Hematopoietic multipotent progenitor cell treated with erythropoietin and hydrocortisone succinate and interleukin-3 and kit ligand, for 15 days (in vitro differentiated cells): ENCODE measurements at regions not wholly inside any gene's neighbourhood (a gene's known extent, or its start where the extent isn't known, plus 50 kb on each side); places are given as distances from the start of the nearest gene placed in this dataset.
"Not testable (repeated sequence)": the region's sequence is repeated elsewhere in the genome, so short reads cannot be mapped to it uniquely, and the experiment has no call there.

Experiments used
- DNase-seq: peaks from one replicate; pipeline ENCODE4 v3.0.0-alpha.2; 2015; ENCODE audit warnings: low spot score

DNA sequence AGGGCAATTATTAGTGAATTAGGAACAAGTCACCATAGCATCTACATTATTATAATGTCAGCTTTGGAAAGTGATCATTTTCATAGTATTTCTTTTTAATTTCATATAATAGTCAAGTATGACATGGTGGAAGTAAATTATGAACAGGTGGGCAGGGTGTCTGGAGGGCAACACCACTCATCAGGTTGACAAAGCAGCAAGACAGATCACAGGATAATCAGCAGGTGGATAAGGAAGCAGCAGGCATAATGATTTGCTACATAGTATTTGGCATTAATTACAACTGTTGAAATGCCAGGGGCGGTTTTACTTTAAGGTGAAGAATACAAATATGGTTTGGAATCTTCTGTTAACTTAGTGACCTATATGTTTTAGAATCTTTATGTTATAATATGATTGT, 1342.2 kb downstream of the PLA2G4A start:
- no peak for DNase-seq

DNA sequence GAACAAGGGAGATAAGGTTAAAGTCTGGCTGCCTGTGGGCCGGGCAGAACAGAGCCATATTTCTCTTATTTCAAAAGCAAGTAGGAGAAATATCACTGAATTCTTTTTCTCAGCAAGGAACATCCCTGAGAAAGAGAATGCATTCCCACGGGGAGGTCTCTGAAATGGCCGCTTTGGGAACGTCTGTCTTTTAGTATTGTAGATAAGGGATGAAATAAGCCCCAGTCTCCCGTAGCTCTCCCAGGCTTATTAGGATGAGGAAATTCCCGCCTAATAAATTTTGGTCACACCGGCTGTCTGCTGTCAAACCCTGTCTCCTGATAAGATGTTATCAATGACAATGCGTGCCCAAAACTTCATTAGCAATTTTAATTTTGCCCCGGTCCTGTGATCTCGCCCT, 1353.3 kb downstream of the PLA2G4A start:
- DNase-seq: not testable (repeated sequence)

- no peak for DNase-seq
These were observed 1359.6 kb downstream of the PLA2G4A start for GRCh38 chr1:188188317-188188716.

DNA sequence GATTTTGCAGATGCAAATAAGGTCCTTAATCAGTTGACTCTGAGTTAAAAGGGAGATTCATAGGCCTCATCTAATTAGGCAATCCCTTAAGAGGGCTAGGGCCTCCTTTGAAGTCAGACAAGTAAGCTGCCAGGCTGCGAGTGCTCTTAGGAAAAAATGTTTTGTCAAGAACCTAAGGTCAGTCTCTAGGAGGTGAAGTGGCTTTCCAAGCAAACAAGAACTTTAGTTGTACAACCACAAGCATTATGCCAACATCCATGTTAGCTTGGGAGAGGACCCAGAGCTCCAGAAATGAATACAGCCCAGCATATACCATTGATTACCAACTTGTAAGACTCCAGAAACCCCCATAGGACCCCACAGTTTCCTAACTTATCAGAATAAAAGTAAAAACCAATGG, 1366.2 kb downstream of the PLA2G4A start:
- no peak for DNase-seq

DNA sequence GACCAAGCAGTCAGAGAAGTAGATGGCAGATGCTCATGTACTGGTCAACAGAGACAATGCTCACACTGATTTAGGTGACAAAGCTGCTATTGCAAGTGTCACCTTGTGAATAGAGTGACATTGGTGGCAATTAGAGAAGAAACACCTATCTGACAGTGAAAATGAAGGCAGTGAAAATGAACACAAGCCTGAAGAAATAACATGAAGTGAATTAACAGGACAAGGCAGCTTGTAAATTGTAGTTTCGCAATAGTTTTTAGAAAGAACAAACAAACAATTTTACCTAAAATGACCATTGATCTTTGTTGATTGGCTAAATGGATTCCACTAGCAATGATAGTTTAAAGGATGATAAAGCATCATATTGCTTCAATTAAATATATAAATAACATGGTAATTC, 1389.5 kb downstream of the PLA2G4A start:
- no peak for DNase-seq

DNA sequence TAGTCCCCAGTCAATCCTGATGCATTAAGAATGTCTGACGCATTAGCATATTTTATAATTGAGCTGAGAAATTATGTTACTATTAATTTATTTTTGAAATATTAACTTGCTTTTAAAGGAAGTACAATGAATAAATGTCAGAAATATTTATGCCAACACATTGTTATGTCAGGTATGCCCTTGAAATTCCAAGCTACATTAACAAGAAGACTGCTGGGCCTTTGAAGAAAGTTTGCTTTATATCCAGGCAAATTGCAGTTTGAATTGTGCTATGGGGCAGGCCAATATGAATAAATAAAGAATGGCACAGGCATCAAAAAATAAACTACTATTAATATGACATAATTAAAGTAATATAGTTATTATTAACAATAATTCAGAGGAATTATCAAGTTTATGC, 1391.3 kb downstream of the PLA2G4A start:
- DNase-seq: no peak

DNA sequence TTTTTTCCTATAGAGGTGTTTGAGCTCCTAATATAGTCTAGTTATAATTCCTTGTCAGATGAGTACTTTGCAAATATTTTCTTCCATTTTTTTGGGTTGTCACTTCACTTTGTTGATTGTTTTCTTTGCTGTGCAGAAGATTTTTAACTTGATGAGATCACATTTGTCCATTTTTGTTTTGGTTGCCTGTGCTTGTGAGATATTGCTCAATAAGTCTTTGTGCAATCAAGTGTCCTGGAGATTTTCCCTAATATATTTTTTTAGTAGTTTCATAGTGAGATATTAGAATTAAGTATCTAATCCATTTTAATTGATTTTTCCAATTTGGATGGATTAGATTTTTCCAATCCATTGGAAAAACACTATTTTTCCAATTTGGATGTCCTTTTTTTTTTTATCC, 1395.5 kb downstream of the PLA2G4A start:
- DNase-seq: no peak

DNA sequence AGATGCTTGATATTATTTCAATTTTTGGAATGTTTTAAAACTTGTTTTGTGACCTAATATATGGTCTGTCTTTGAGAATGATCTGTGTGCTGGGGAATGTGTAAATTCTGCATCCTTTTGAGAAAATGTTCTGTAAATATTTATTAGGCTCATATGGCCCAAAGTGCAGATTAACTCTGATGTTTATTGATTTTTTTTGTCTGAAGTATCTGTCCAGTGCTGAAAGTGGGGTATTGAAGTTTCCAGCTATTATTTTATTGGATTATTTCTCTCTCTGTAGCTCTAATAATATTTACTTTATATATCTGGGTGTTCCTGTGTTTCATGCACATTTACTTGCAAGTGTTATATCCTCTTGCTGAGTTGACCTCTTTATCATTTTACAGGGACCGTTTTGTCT, 1397.2 kb downstream of the PLA2G4A start:
- DNase-seq: no peak

GRCh38 chr1:188228623-188229022, 1399.9 kb downstream of the PLA2G4A start:
- no peak for DNase-seq

DNA sequence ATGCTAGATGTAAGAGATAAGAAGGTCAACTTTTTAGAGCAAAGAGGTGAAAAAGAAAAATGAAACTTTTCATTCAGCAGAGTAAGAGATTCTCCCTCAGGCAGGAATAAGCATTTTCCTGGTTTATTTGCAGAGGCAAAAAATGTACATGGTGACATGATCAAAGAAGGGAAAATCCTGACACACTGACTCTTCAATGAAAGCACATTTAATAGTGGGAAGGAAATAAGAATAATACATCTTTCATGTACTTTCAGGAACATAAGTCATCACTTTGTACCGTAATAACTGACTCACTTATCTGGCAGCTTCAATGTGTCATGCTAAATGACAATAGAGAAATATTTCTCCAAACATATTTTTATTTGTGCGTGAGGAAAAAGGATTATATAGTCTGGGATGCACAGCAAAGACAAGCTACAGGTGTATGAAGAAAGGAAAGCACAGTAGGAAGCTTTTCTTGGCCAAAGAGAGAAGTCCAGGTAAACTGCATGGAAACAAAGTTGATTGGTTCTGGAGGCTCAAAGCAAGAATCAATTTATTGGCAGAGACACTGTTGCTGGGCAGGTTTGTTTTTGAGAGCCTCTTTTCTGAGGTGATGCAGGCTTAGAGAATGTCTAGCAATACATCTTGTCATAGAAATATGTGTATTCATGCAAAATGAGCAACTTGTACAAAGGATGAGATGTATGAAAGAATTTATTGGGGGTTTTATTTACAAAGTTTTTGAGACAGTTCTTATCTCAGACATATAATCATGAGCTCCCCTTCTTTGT, 1409.0 kb downstream of the PLA2G4A start:
- no peak for DNase-seq

DNA sequence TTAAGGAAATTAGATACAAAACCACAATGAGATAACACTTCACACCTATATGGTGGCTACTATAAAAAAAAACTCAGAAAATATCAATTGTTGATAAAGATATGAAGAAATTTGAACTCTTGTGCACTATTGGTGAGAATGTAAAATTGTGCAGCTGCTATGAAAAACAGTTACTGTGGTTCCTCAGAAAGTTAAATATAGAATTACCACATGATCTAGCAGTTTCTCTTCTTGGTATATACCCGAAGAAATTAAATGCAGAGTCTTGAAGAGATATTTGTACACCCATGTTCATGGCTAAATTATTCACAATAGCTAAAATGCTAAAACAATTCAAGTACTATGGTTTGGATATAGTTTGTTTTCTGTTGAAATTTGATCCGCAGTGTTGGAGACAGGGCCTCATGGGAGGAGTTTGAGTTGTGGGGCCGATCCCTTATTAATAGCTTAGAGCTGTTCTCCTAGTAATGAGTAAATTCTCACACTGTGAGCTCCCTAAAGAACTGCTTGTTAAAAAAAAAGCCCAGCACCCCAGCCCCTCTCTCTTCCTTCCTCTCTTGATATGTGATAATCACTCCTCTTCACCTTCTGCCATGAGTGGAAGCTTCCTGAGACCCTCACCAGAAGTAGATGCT, 1412.1 kb downstream of the PLA2G4A start:
- no peak for DNase-seq

DNA sequence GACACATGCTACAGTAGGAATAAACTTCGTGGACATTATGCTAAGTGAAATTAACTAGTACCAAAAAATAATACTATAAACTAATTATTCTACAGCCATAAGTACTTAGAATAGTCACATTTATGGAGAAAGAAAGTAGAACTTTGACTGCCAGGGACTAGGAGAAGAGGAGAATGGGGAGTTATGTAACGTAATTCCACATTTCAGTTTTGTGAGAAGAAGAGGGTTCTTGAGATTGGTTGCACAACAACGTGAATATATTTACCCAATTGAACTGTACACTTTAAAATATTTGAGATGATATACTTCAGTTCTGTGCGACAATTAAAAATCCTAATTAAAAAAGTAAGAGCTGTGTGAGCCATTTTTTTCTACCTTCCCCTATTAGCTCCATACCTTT, 1412.9 kb downstream of the PLA2G4A start:
- DNase-seq: no peak

- DNase-seq: no peak
These were observed 1414.7 kb downstream of the PLA2G4A start for GRCh38 chr1:188243456-188243855.

DNA sequence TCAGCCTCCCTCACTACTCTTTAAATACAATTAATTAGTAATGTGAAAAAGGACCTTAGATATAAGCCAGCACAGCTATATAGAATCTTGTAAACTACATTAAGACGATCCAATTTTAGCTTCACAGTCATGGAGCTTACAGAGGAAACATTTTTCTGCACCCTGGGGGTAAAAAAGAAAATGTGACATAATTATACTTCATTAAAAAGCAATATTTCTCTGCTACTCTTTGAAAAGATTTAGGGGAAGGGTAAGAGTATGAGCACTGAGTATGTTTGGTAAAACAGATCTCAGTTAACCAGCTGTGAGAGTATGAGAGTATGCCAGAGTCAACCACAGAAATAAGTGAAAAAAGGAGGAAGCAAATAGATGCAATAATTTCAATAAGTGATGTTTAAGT, 1415.9 kb downstream of the PLA2G4A start:
- DNase-seq: no peak

DNA sequence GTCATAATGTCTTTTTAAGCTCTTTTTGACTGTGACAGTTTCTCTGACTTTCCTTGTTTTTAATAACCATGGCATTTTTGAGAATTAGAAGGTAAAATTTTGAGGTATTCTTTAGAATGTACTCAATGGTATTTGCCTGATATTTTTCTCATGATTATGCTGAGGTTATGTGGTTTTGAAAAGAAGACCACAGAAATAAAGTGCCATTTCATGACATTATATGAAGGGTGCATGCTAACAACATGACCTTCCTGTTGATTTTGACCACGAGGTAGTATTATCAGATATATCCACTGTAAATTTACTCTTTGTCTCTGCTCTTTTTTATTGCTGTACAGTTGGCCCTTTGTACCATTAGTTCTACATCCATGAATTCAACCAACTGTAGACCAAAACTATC, 1418.5 kb downstream of the PLA2G4A start:
- no peak for DNase-seq

- DNase-seq: no peak
These were observed 1421.1 kb downstream of the PLA2G4A start for GRCh38 chr1:188249811-188250210.

- no peak for DNase-seq
These were observed 1422.3 kb downstream of the PLA2G4A start for GRCh38 chr1:188251036-188251435.

DNA sequence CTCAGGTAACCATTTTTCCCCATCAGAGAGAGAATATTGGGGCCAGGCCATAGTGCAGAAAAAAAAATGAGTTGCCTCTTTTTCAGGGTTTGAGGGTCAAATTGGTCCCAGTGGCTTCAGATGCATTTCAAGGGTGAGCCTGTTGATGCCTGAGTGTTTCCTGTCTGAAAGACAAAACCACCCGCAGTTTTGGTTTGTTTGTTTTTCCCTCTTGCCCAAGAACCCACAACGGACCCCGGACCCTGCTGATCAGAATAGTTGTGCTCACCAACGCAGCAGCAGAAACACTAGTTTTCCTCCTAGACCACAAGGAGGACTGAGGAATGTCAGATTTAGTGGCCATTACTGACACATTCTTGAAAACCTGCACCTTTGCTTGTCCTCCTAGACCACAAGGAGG, 1433.1 kb downstream of the PLA2G4A start:
- no peak for DNase-seq

GRCh38 chr1:188269956-188270355, 1441.2 kb downstream of the PLA2G4A start:
- no peak for DNase-seq

DNA sequence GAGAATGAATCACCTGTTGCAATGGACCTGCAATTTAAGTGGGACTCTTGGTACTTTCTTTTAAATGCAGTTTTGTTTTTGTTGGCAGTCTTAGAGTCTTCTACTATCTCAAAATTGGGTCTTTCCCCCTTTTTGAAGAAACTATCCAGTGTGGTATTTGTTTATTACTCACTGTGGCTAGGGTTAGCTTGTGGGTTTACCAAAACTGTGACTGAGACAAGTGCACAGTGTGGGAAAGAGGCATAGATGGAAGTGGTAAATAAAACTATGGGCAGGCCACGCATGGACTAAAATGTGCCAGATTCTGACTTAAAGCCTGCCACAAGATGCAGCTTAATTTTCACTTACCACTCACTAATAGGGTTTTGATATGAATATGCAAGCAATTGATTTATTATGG, 1441.7 kb downstream of the PLA2G4A start:
- DNase-seq: no peak

GRCh38 chr1:188277771-188278170, 1449.0 kb downstream of the PLA2G4A start:
- no peak for DNase-seq

DNA sequence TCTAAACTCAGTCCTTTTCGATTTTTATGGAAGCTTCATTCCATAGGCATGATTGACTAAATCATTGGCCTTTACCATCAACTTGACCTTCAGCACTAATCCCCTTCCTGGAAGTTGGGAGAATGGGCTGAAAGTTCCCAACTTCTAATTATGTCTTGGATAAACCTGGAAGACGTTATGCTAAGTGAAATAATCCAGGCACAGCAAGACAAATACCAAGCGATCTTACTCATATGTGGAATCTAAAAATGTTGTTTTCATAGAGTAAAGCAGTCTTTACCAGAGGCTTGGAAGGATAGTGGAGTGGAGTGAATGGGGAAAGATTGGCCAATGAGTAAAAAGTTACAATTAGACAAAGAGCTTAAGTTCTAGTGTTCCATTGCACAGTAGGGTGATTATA, 1453.2 kb downstream of the PLA2G4A start:
- no peak for DNase-seq

GRCh38 chr1:188295157-188295556, 1466.4 kb downstream of the PLA2G4A start:
- no peak for DNase-seq

- no peak for DNase-seq
These were observed 1474.0 kb downstream of the PLA2G4A start for GRCh38 chr1:188302746-188303145.
